Activated CD8-positive, alpha-beta memory T cell treated with anti-CD3 and anti-CD28 coated beads, Interleukin-2, amount 50 U/mL, for 4 hours (primary cell): ENCODE measurements at regions not wholly inside any gene's neighbourhood (a gene's known extent, or its start where the extent isn't known, plus 50 kb on each side); places are given as distances from the start of the nearest gene placed in this dataset.

ENCODE experiments used
- DNase-seq: peaks from one replicate; pipeline ENCODE4 v3.0.0-alpha.2; 2020

DNA sequence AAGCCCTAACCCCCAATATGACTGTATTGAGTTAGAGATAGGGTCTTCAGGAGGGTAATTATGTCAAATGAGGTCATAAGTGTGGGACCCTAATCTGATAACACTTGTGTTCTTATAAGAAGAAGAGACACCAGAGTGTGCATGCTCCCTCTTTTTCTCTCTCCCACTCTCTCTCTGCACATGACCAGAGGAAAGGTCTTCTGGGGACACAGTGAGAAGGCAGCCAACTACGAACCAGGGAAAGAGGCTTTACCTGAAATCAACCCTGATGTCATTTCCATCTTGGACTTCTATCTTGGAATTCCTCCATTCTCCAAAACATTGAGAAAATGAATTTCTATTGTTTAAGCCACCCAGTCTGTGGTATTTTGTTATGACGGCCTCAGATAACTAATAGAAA, 97.2 kb upstream of the MAD2L1 start:
- DNase-seq = no peak

DNA sequence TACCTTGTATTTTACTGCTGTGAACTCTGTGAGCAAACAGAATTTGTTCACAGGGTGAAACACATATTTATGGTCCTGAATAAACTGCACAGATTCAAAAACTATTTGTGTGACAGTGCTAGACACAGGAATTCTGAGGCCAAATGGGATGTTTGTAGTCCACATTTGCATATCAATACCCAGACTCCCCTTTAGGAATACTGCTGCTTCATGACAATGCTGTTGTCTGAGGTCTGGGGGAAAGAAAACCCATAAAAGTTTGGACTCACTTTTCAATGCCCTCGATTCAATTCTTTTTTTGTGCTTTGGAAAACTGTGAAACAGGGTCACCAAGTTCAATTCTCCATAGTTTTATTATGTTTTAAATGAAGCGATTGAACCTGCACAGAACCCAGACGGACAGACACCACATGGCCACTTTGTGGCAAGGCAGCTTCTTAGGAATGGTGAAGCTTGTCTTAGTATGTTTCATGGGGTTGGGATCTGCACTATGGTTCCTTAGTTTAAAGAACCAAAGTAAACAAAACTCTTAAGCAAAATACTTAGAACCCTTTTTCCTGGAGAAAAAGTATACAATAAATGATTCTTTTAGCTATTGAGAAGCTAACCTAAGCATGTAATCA, 92.3 kb upstream of the MAD2L1 start:
- no peak for DNase-seq

DNA sequence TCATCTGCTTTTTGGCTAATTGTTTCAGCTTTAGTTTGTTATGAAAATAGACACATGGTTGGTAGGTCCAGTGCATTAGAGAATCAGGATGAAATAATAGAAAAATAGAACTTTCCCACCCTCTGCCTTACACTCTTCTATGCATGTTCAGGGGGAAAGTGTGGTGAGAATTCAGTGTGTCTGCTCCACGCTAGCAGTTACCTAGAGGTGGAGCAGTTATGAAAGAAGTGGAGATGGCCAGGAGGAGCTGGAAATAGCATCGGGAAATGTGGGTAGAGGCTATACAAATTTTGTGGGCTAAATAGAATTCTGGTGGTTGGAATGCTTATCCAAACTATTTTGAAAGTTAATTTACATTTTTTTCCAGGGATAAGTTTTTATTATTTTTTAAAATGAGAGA, 91.4 kb upstream of the MAD2L1 start:
- no peak for DNase-seq

DNA sequence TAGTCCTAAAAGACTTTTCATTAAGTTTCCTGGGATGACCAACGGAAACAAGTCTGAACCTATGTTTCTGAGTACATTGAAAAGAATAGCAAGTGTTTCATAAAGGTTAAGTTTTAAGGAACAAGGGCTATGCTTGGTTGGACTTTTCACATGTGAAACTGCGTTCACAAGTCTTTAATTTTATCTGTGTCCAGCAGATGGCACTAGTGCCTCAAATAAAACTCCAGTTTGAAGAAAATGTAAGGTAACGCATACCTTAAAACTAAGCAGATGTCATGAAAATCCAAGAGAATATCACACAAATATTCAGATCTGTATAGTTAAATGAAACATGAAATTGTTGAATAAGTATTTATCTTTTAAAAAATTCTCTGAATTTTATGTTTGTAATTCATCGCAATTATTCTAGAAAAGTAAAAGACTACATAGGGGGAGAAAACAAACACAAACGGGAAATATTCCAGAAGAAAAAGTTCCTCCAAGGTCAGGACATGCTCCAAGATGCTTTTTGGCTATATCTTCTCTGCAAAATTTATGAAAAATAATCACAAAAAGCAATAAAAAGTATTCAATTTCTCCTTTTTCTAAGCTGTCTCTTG, 89.6 kb upstream of the MAD2L1 start:
- peak; percentile 15 for DNase-seq

DNA sequence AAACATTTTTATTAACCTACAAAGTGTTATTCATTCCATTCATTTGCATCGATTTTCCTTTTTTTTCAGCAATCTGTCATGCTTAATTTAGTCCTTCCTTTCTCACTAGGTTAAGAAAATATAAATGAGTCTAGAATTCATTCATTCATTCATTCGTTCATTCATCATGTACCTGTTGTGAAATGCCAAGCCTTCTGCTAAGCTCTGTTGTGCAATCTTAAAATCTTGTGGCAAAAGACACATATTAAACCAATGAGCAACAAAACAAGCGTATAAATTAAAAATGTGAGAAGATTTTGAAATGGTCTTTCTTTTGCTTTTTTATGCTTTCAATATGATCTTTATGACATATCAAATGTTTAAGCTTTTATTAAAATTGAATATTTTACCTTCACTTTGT, 88.6 kb upstream of the MAD2L1 start:
- DNase-seq = no peak

DNA sequence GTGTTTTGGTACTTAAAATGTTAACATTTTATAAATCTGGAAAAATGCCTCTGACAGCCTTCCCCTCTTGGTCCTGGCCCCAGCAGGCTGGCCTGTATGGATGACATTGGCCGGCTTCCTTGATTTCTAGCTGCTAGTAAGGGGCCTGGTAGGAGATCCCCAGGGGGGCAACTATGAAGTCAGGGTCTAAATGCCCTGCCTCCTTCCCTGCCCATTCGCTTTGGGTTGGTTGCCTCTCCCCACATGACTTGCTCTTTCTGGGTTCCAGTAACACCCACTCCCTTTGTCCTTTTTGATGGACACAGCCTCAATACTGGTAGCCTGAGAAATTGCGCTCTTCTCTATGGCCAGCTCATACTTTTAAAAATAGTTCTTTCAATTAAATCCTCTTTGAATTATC, 78.0 kb upstream of the MAD2L1 start:
- no peak for DNase-seq

DNA sequence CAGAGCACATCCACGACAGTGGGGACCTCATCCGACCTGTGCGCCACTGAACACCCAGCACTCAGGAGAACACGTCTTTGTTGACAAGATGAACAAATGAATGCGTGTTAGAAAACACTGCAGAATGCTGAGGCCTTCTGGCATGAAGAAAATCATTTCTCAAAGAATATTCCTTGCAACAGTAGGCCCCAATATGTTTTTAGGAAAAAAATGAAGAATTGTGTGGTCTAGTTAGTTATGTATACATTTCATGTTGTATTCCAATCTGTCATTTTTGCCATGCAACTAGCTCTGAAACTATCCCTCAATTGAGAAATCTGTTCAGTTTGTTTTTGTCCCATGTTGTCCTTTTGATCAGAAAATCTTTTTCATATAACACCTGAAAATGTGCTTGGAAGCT, 77.4 kb upstream of the MAD2L1 start:
- DNase-seq = no peak

DNA sequence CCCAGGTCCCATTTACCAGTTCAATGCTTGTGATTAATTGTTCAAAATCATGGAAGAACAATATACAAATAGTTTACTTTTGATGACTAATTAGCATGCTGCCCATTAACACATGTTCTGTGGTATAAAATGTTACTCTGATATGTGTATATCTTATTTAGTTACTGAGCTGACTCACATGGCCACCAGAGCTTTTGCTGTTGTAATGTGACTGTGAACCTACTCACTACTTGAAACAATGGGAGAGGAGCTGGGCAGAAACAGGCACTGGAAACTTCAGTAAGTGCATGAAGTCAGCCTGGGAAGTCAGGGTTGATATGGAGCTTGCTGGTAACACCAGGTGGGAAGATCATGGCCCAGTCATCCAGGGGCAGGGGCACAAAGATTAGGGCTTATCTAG, 72.7 kb upstream of the MAD2L1 start:
- no peak for DNase-seq

DNA sequence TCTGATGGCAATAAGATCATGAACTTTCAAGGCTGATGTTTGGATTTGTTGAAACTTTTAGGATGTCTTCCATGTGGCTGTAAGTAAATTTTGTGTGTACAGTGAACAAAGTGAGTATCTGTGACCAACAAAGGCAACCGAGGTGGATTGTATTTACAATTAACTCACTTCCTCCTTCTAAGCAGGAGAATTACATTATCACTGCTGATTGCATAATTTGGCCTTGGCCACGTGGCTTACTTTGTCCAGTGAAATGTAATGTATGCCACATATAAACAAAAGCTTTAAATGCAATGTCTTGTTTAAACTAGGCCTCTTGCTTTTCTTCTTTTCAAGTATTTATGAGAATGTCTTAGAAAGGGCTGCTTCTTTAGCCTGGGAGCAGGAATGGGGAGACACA, 66.3 kb upstream of the MAD2L1 start:
- DNase-seq = no peak

DNA sequence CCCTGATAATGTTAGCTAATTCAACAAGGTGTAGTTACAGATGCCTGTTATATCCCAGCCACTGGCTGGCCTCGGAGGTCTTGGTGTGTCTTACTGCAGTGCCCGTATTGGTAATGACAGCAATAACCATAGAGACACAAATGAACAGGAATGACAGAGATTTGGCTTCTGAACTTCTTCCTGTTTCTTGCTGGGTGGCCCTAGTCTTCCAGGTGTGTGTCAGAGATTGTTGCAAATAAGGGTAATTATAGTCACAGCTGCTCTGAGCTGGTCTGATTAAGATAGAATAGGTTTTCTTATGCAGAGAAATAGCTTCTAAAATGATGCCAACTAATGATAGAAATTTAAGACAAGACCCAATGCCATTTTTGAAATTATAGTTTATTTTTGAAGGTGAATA, 64.1 kb upstream of the MAD2L1 start:
- no peak for DNase-seq
